K562 (cell line): ENCODE measurements at regions not wholly inside any gene's neighbourhood (a gene's known extent, or its start where the extent isn't known, plus 50 kb on each side); places are given as distances from the start of the nearest gene placed in this dataset.

Experiments used
- ATAC-seq: fragments of 200-7000 bp; cut with Tn5 transposase; 3 replicates; pipeline ENCODE4 v1.9.1; 2020; ENCODE audit warnings: moderate library complexity
- BruUV-seq: library from RNA; stranded (reverse); fragments of 400-500 nt; replicated peaks from 2 replicates; lab custom pipeline; 2021; lab: Mats Ljungman, UMichigan
- CTCF ChIA-PET: fragments of 300-600 bp; formaldehyde crosslinking; extraction: SDS; loops from one replicate; lab custom pipeline; 2021; ENCODE audit warnings: low intra/inter-chr PET ratio; lab: Yijun Ruan, JAX
- POLR2A ChIA-PET: fragments of 300-600, 350-650 bp; sonication (Branson Sonifier 250); formaldehyde crosslinking; extraction: SDS; loops from one replicate; lab custom pipeline; 2021; ENCODE audit warnings: antibody characterized with exemption, inconsistent platforms; lab: Yijun Ruan, JAX
- DNase-seq, 4 experiments: peaks; one replicate each; pipeline versions ENCODE4 v3.0.0 to v3.0.0-alpha.2; 2011 to 2018; ENCODE audit warnings: low spot score in 3 of 4, mixed read lengths in 3 of 4; ENCODE audit errors: extremely low read depth in 1 of 4
- FAIRE-seq: peaks from 2 replicates; lab custom pipeline; 2011; peaks lifted over from hg19 to GRCh38; lab: Jason Lieb, UNC
- H2AFZ ChIP-seq: 2 replicates; pipeline ENCODE4 v1.6.0; 2011; ENCODE audit warnings: low read depth, low read length, control low read depth, inconsistent platforms
- H3K27ac ChIP-seq: fragments of 200-600 bp; 3 replicates; pipeline ENCODE4 v1.8.0; 2011; ENCODE audit warnings: low read depth, mild to moderate bottlenecking, control low read depth, inconsistent platforms, low read length, moderate library complexity, mixed read lengths; ENCODE audit errors: extremely low read depth
- H3K27me3 ChIP-seq, 2 experiments: fragments of 300-600 bp in 1 of 2; 2 replicates in 1 of 2; 3 replicates in 1 of 2; pipeline versions ENCODE4 v1.6.0 to v1.8.0; 2011; ENCODE audit warnings: inconsistent platforms in 2 of 2, low read length in 2 of 2, mild to moderate bottlenecking in 1 of 2, mixed read lengths in 1 of 2, moderate library complexity in 1 of 2; ENCODE audit not compliant: control insufficient read depth in 2 of 2, insufficient read depth in 2 of 2
- H3K36me3 ChIP-seq: fragments of 300-600 bp; 3 replicates; pipeline ENCODE4 v1.8.0; 2011; ENCODE audit warnings: mild to moderate bottlenecking, low read length, inconsistent platforms; ENCODE audit not compliant: control insufficient read depth, insufficient read depth
- H3K4me1 ChIP-seq, 2 experiments: fragments of 200-600 bp in 1 of 2; replicated peaks in 1 of 2; 2 replicates in 1 of 2; 3 replicates in 1 of 2; pipeline versions ENCODE4 v1.5.1 to v1.8.0; 2011; ENCODE audit warnings: inconsistent platforms in 2 of 2, low read length in 2 of 2, mild to moderate bottlenecking in 1 of 2, mixed read lengths in 1 of 2, moderate library complexity in 1 of 2; ENCODE audit not compliant: control insufficient read depth in 2 of 2, insufficient read depth in 2 of 2
- H3K4me2 ChIP-seq: 2 replicates; pipeline ENCODE4 v1.6.1; 2011; ENCODE audit warnings: low read length, control low read depth, inconsistent platforms, mixed read lengths; ENCODE audit not compliant: insufficient read depth
- H3K4me3 ChIP-seq: fragments of 200-600 bp; sonication (generic), shearing (Covaris generic); 2 replicates; pipeline ENCODE4 v1.5.1; 2016; ENCODE audit warnings: control low read depth, inconsistent platforms
- H3K79me2 ChIP-seq: fragments of 200-600 bp; 3 replicates; pipeline ENCODE4 v1.8.0; 2011; ENCODE audit warnings: low read length, inconsistent platforms; ENCODE audit not compliant: control insufficient read depth, insufficient read depth
- H3K9ac ChIP-seq, 2 experiments: 2 replicates each; pipeline versions ENCODE4 v1.6.0 to v1.6.1; 2011; ENCODE audit warnings: low read depth in 2 of 2, low read length in 2 of 2, control low read depth in 1 of 2, inconsistent platforms in 1 of 2, mild to moderate bottlenecking in 1 of 2, mixed read lengths in 1 of 2; ENCODE audit not compliant: insufficient read depth in 1 of 2
- H3K9me1 ChIP-seq: one replicate; pipeline ENCODE4 v1.6.0; 2011; ENCODE audit warnings: inconsistent platforms, mild to moderate bottlenecking, low read length, moderate library complexity; ENCODE audit not compliant: control insufficient read depth, insufficient read depth
- H3K9me3 ChIP-seq: replicated peaks from 2 replicates; pipeline ENCODE4 v1.5.1; 2011; ENCODE audit warnings: low read depth, low read length, inconsistent platforms; ENCODE audit not compliant: control insufficient read depth, insufficient read depth
- H4K20me1 ChIP-seq: replicated peaks from 2 replicates; pipeline ENCODE4 v1.6.1; 2011; ENCODE audit warnings: low read length, inconsistent platforms, mixed read lengths; ENCODE audit not compliant: control insufficient read depth, insufficient read depth
- CAMTA2 ChIP-seq: fragments of 250-450 bp; sonication (Bioruptor Pico); conservative IDR thresholded peaks from 2 replicates; pipeline ENCODE4 v1.5.1; 2022
- ELF4 ChIP-seq: fragments of 450-650 bp; formaldehyde crosslinking; IDR thresholded peaks from 2 replicates; pipeline ENCODE4 v1.4.0; 2022; ENCODE audit warnings: missing genetic modification characterization
- HBP1 ChIP-seq: fragments of 450-650 bp; formaldehyde crosslinking; IDR thresholded peaks from 2 replicates; pipeline ENCODE4 v1.4.0; 2022; ENCODE audit warnings: missing genetic modification characterization
- OTX1 ChIP-seq: fragments of 450-650 bp; formaldehyde crosslinking; IDR thresholded peaks from 2 replicates; pipeline ENCODE4 v1.4.0; 2022; ENCODE audit warnings: mild to moderate bottlenecking
- THRB ChIP-seq: fragments of 450-650 bp; formaldehyde crosslinking; conservative IDR thresholded peaks from 2 replicates; pipeline ENCODE4 v1.4.0; 2022; ENCODE audit warnings: mild to moderate bottlenecking, missing genetic modification characterization
- ZBTB26 ChIP-seq: fragments of 450-650 bp; formaldehyde crosslinking; IDR thresholded peaks from 2 replicates; pipeline ENCODE4 v1.4.0; 2022; ENCODE audit warnings: missing genetic modification characterization
- ZNF274 ChIP-seq: IDR thresholded peaks from 2 replicates; pipeline ENCODE4 v1.6.1; 2011; ENCODE audit warnings: low read depth, mild to moderate bottlenecking, low read length, moderate library complexity, borderline replicate concordance
- ZNF507 ChIP-seq: conservative IDR thresholded peaks from 2 replicates; pipeline ENCODE4 v1.6.1; 2017; ENCODE audit warnings: missing genetic modification characterization, missing compliant biosample characterization
- WGBS: fragments of 100-300 bp; shearing (Covaris generic); methylation state at CpG from one replicate; pipeline ENCODE4 v1.1.6; 2016; ENCODE audit warnings: low coverage, mixed read lengths; ENCODE audit not compliant: insufficient coverage; ENCODE audit errors: missing lambda C conversion rate; 5-methylcytosine and 5-hydroxymethylcytosine counted together
- in situ Hi-C: fragments of 300-500 bp; cut with MboI; formaldehyde crosslinking; loops from 4 replicates; pipeline ENCODE4 v1.15.0; 2018; ENCODE audit warnings: inconsistent platforms, mixed read lengths
- intact Hi-C: fragments of 100-400 bp; cut with micrococcal nuclease; formaldehyde crosslinking; loops from 2 replicates; pipeline ENCODE4 v1.14.2; 2022

GRCh38 chr6:1002989-1003388 lies 308.9 kb upstream of the FOXQ1 start:
- Histone ChIP-seq H3K27me3 (peaks cover 4 to 34% of the 10 kb centered on the region in 2 experiments; a peak in 3 of 5 replicates), H3K36me3 (no peaks in the 10 kb centered on the region), H3K9me3 (no peaks in the 10 kb centered on the region), H4K20me1 (no peaks in the 10 kb centered on the region), H3K9ac (no peak overlapping the region), H3K4me1 (peaks cover 0 to 6% of the 10 kb centered on the region in 2 experiments; a peak in 1 of 5 replicates), H2AFZ (peak overlapping the region; percentile 76), H3K79me2 (no peaks in the 10 kb centered on the region), H3K4me3 (peak overlapping the region; percentile 7; the same call in 1 of the 2 replicates), H3K9me1 (no peaks in the 10 kb centered on the region), H3K27ac (no peak overlapping the region), H3K4me2 (peak overlapping the region; percentile 58)
- POLR2A ChIA-PET: interaction anchor here (0.6 to 1.3 kb wide), 2 partner anchors 15 to 112 kb away, joined by 3 read pairs; no protein-coding TSS in a partner anchor
- intact Hi-C loops (no loop called here), in situ Hi-C loops (no loop called here)
- CTCF ChIA-PET: no interaction called here
- ATAC-seq (no peak), DNase-seq (no peak), FAIRE-seq (no peak)
- 5% methylated on average over 6 of the region's 12 CpGs for WGBS
- no TSS peak for BruUV-seq
- TF ChIP-seq THRB (CRISPR knock-in tag): peak; percentile 84; the same call in 1 of the 2 replicates
- no peak for TF ChIP-seq ZNF507 (tag)
- TF ChIP-seq CAMTA2 (CRISPR knock-in tag): no peak
- 0 out of 2 replicates have a peak, but pooled peaks have one; percentile 28 for TF ChIP-seq HBP1 (CRISPR knock-in tag)
- TF ChIP-seq ZBTB26 (CRISPR knock-in tag): 0 out of 2 replicates have a peak, but pooled peaks have one; percentile 41
- TF ChIP-seq ELF4: peak; percentile 46; the same call in 1 of the 2 replicates
- peak; percentile 78; the same call in 1 of the 2 replicates for TF ChIP-seq OTX1 (CRISPR knock-in tag)
- no peak for TF ChIP-seq ZNF274
